RWPE1 (cell line): ENCODE measurements at regions not wholly inside any gene's neighbourhood (a gene's known extent, or its start where the extent isn't known, plus 50 kb on each side); places are given as distances from the start of the nearest gene placed in this dataset.

Source experiments
- CTCF ChIA-PET: fragments of 350-600 bp; sonication (Branson Sonifier 250); formaldehyde crosslinking; extraction: SDS; loops from one replicate; lab custom pipeline; 2021; lab: Yijun Ruan, JAX
- POLR2A ChIA-PET: fragments of 400-600 bp; formaldehyde crosslinking; extraction: SDS; loops from one replicate; lab custom pipeline; 2020; ENCODE audit warnings: antibody characterized with exemption; ENCODE audit not compliant: low non-redundant PET; lab: Yijun Ruan, JAX
- DNase-seq: peaks from one replicate; pipeline ENCODE4 v3.0.0; 2012; ENCODE audit warnings: low spot score
- H3K27ac ChIP-seq: fragments of 450-650 bp; 2 replicates; pipeline ENCODE4 v1.5.1; 2017
- TF ChIP-seq, protein P1 (sequence below): fragments of 450-650 bp; conservative IDR thresholded peaks from 2 replicates; pipeline ENCODE4 v1.5.1; 2017; ENCODE audit warnings: low read depth, mild to moderate bottlenecking

DNA sequence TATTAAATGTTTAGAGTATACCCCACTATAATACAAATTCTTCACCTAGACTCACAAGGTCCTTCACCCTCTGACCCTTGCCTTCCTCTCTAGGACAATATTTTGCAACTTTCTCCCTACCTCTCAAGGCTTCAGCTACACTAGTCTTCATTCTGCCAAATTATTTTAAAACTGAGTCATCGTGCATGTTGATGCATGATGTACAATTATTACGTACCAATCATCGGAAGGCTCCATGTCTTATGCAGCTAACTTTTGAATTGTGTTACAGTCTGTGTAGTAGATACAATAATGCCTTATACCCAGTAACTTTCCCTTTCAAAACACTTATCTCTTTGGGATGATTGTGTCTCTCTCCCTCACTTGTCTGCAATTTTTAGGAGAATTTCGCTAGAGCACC is 98.5 kb upstream of the ROBO2 start:
- CTCF ChIA-PET, result no interaction called here
- peak; percentile 14 for DNase-seq
- POLR2A ChIA-PET, result no interaction called here

DNA sequence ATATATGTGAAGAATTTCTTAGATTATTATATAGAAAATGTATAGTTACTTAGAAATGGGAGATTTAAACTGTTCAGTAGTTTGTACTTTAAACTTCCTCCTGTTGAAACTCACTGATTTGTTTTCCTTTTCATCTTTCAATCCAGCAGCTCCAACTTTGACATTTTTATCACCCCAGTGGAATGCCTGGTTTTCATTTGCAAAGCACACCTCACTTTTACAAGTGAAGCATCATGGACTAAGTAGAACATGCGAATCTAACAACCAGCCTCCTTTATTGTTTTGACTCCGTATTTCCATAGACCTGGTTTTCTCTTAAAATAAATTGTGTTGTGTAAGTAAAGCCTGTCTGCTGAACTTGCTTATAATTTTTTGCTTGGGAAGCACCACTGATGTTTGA is 97.8 kb upstream of the ROBO2 start:
- CTCF ChIA-PET, result no interaction called here
- POLR2A ChIA-PET, result no interaction called here
- H3K27ac ChIP-seq, result no peak overlapping the region
- TF ChIP-seq, protein P1, sequence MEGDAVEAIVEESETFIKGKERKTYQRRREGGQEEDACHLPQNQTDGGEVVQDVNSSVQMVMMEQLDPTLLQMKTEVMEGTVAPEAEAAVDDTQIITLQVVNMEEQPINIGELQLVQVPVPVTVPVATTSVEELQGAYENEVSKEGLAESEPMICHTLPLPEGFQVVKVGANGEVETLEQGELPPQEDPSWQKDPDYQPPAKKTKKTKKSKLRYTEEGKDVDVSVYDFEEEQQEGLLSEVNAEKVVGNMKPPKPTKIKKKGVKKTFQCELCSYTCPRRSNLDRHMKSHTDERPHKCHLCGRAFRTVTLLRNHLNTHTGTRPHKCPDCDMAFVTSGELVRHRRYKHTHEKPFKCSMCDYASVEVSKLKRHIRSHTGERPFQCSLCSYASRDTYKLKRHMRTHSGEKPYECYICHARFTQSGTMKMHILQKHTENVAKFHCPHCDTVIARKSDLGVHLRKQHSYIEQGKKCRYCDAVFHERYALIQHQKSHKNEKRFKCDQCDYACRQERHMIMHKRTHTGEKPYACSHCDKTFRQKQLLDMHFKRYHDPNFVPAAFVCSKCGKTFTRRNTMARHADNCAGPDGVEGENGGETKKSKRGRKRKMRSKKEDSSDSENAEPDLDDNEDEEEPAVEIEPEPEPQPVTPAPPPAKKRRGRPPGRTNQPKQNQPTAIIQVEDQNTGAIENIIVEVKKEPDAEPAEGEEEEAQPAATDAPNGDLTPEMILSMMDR, result no peak
- DNase-seq, result no peak

More for the DNA sequence above, 98.5 kb upstream of the ROBO2 start:
- TF ChIP-seq, protein P1, result no peak
- H3K27ac ChIP-seq, result no peak overlapping the region

DNA sequence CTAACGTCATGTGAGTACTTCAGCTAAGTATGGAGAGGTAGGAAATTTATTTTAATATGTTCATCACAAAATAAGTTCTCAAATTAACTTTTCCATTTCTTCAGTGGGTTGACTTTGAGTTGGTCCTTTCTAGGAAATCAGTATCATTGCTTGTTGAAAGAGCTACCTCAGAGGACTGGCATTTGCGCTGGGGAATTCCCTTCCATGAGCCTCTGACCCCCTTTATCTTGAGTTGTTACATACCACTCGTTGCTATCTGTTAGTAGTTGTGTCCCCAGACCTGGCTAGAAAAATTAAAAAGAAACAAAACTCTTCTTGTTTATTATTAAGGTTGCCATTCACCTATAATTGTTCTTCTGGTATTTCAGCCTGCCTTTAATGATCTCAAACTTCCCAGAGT is 96.8 kb upstream of the ROBO2 start:
- no peak overlapping the region for H3K27ac ChIP-seq
- TF ChIP-seq, protein P1, result no peak
- no peak for DNase-seq
- POLR2A ChIA-PET, result no interaction called here
- CTCF ChIA-PET, result no interaction called here

DNA sequence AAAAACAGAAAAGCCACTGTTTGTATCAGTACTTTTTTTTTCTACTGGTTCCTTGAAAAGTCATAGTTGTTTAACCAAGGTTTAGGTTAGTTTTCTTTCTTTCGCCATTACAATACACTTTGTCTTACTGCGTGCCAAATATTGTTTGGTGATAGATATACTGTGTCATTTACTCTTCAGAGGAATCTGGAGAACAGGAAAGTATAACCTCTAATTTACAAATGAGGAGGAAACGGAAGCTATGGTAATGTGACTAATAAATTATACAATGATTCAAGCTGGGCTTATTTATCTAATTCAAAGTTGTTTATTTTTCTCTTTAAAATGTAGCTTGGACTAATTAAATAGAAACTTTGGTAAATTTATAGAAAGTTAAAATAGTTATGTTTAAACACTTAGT is 96.2 kb upstream of the ROBO2 start:
- no peak overlapping the region for H3K27ac ChIP-seq
- TF ChIP-seq, protein P1, result no peak
- POLR2A ChIA-PET, result no interaction called here
- DNase-seq, result no peak
- CTCF ChIA-PET, result no interaction called here

DNA sequence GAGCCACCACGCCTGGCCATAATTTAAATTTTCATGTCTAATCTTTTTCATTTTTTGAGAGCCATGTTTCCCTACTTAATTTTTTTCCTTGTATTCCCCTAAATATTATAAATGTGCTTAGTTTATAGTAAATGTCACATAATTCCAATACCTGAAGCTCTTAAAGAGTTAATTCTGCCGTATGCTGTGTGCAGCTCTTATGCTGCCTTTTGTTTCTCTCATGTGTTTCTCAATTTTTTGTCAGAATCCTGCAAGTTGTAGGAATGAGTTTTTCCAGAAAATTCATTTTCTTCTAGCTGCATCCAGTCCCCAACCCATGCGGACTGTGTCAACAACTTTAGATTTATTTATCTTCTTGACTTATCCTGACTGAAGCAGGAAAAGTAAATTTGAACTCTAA is 90.9 kb upstream of the ROBO2 start:
- ChIA-PET CTCF (interaction anchor here (0.7 kb wide), 1 partner anchor 419 kb away, joined by 3 read pairs; no protein-coding TSS in a partner anchor), POLR2A (no interaction called here)
- no peak for DNase-seq
- no peak overlapping the region for H3K27ac ChIP-seq
- TF ChIP-seq, protein P1, result no peak

DNA sequence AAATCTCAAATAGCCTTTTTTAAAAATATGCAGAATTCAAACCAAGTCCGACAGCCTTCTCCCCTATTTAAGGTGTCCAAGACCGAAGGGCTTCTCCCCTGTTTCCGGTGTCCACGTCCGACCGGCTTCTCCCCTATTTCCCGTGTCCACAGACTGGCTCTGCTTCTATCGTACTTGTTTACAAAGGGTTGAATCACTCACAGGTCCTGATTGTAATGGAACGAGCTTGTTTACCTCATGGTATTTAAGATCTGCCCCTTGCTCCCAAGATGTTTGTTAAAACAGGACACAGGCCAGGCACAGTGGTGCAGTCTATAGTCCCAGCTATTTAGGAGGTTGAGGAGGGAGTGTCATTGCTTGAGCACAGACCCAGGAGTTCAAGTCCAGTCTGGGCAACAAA is 90.4 kb upstream of the ROBO2 start:
- POLR2A ChIA-PET, result no interaction called here
- TF ChIP-seq, protein P1, result no peak
- CTCF ChIA-PET, result interaction anchor here (0.7 kb wide), 1 partner anchor 419 kb away, joined by 3 read pairs; no protein-coding TSS in a partner anchor
- H3K27ac ChIP-seq, result no peak overlapping the region
- DNase-seq, result no peak
